Thyroid gland (tissue), 4 donors: ENCODE measurements at regions not wholly inside any gene's neighbourhood (a gene's known extent, or its start where the extent isn't known, plus 50 kb on each side); places are given as distances from the start of the nearest gene placed in this dataset.

Experiments
- POLR2A ChIP-seq, 2 donors: fragments of 450-650 bp; IDR thresholded peaks; one replicate each; pipeline ENCODE4 v1.6.1; 2017; ENCODE audit warnings: antibody characterized with exemption in 2 of 2, mild to moderate bottlenecking in 2 of 2, moderate library complexity in 1 of 2
- TF ChIP-seq, protein P1 (sequence below), 6 experiments: fragments of 200-600 bp in 3 of 6; fragments of 450-650 bp in 3 of 6; sonication (generic) in 3 of 6; IDR thresholded peaks; one replicate each; pipeline ENCODE4 v1.5.1; 2016 to 2019; ENCODE audit warnings: antibody characterized with exemption in 6 of 6, mild to moderate bottlenecking in 2 of 6, inconsistent platforms in 1 of 6, moderate library complexity in 1 of 6

- TF ChIP-seq, protein P1, sequence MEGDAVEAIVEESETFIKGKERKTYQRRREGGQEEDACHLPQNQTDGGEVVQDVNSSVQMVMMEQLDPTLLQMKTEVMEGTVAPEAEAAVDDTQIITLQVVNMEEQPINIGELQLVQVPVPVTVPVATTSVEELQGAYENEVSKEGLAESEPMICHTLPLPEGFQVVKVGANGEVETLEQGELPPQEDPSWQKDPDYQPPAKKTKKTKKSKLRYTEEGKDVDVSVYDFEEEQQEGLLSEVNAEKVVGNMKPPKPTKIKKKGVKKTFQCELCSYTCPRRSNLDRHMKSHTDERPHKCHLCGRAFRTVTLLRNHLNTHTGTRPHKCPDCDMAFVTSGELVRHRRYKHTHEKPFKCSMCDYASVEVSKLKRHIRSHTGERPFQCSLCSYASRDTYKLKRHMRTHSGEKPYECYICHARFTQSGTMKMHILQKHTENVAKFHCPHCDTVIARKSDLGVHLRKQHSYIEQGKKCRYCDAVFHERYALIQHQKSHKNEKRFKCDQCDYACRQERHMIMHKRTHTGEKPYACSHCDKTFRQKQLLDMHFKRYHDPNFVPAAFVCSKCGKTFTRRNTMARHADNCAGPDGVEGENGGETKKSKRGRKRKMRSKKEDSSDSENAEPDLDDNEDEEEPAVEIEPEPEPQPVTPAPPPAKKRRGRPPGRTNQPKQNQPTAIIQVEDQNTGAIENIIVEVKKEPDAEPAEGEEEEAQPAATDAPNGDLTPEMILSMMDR (IDR thresholded peaks at IDR 0.05) = no peak
- no peak for TF ChIP-seq POLR2A (IDR thresholded peaks at IDR 0.05)
Observed at GRCh38 chr13:58134012-58134411, 502.5 kb downstream of the PCDH17 start.
